Keratinocyte (primary cell): ENCODE measurements at regions not wholly inside any gene's neighbourhood (a gene's known extent, or its start where the extent isn't known, plus 50 kb on each side); places are given as distances from the start of the nearest gene placed in this dataset.

ENCODE experiments used
- EZH2 ChIP-seq: IDR thresholded peaks from one replicate; pipeline ENCODE4 v1.6.1; 2012; ENCODE audit warnings: inconsistent platforms, mild to moderate bottlenecking, low read length, moderate library complexity
- TF ChIP-seq, protein P1 (sequence below), 3 experiments: IDR thresholded peaks in 1 of 3; conservative IDR thresholded peaks in 1 of 3; optimal IDR thresholded peaks in 1 of 3; 2 replicates in 2 of 3; 3 replicates in 1 of 3; pipeline versions ENCODE3 to v1.5.1; 2011; ENCODE audit warnings: low read length in 3 of 3, mild to moderate bottlenecking in 3 of 3, moderate library complexity in 2 of 3, control low read depth in 1 of 3, inconsistent platforms in 1 of 3; ENCODE audit not compliant: insufficient read depth in 2 of 3; ENCODE audit errors: extremely low read depth in 1 of 3

DNA sequence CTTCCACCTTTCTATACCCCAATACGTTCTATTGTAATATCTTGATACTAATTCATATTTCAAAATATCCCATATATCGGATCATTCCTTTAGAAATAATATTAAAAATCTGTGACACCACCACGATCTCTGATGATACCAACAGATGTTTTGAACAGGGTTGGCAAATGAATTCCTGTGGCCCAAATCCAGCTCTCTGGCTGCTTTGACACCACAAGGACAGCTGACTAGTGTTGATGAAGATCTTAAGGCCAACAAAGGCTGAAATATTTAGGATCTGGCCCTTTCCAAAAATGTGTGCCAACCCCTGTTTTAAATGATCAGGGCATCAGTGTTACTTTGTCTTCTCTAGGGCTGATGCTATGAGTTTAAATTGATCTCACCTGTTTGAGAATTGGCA, 380.7 kb upstream of the PFKP start:
- TF ChIP-seq, protein P1, sequence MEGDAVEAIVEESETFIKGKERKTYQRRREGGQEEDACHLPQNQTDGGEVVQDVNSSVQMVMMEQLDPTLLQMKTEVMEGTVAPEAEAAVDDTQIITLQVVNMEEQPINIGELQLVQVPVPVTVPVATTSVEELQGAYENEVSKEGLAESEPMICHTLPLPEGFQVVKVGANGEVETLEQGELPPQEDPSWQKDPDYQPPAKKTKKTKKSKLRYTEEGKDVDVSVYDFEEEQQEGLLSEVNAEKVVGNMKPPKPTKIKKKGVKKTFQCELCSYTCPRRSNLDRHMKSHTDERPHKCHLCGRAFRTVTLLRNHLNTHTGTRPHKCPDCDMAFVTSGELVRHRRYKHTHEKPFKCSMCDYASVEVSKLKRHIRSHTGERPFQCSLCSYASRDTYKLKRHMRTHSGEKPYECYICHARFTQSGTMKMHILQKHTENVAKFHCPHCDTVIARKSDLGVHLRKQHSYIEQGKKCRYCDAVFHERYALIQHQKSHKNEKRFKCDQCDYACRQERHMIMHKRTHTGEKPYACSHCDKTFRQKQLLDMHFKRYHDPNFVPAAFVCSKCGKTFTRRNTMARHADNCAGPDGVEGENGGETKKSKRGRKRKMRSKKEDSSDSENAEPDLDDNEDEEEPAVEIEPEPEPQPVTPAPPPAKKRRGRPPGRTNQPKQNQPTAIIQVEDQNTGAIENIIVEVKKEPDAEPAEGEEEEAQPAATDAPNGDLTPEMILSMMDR (optimal IDR thresholded peaks at IDR 0.05 in 1 of 3, IDR thresholded peaks at IDR 0.05 in 1 of 3, conservative IDR thresholded peaks at IDR 0.05 in 1 of 3; ENCODE audit: extremely low read depth in 1 of 3, insufficient read depth in 2 of 3, low read length in 3 of 3), result no peak
- TF ChIP-seq EZH2, result no peak
